Body of pancreas (tissue), 4 donors: ENCODE measurements at regions not wholly inside any gene's neighbourhood (a gene's known extent, or its start where the extent isn't known, plus 50 kb on each side); places are given as distances from the start of the nearest gene placed in this dataset.
A peak's percentile ranks its signal among the peaks of the same experiment; 100 is the strongest.

Experiments used
- ATAC-seq: fragments of 150-250 bp; one replicate; pipeline ENCODE4 v1.9.1; 2016
- DNase-seq, 4 donors: peaks; one replicate each; pipeline ENCODE4 v3.0.0-alpha.2; 2019
- H3K27ac ChIP-seq, 4 donors: fragments of 200-600 bp; sonication (generic); 1 replicate in 3 of 4; 2 replicates in 1 of 4; pipeline versions ENCODE4 v1.5.1 to v1.6.1; 2016 to 2019; ENCODE audit warnings: mild to moderate bottlenecking in 1 of 4, mixed read lengths in 1 of 4, moderate library complexity in 1 of 4
- H3K27me3 ChIP-seq, 2 donors: fragments of 200-600 bp; sonication (generic); one replicate each; pipeline ENCODE4 v1.6.0; 2016; ENCODE audit warnings: mild to moderate bottlenecking in 1 of 2
- H3K36me3 ChIP-seq, 2 donors: fragments of 200-600 bp; sonication (generic); replicated peaks in 1 of 2; 2 replicates each; pipeline ENCODE4 v1.5.1; 2016; ENCODE audit warnings: low read depth in 2 of 2; ENCODE audit not compliant: insufficient read depth in 1 of 2
- H3K4me1 ChIP-seq: fragments of 200-600 bp; sonication (generic); one replicate; pipeline ENCODE4 v1.6.0; 2016
- H3K4me3 ChIP-seq, 2 donors: fragments of 200-600 bp; sonication (generic); 1 replicate in 1 of 2; 2 replicates in 1 of 2; pipeline ENCODE4 v1.5.1; 2016 to 2019
- H3K9me3 ChIP-seq, 3 donors: fragments of 200-600 bp; sonication (generic); 1 replicate in 2 of 3; 2 replicates in 1 of 3; pipeline ENCODE4 v1.5.1; 2016
- POLR2A ChIP-seq, 3 donors: fragments of 450-650 bp; IDR thresholded peaks; one replicate each; pipeline ENCODE4 v1.6.1; 2016; ENCODE audit warnings: antibody characterized with exemption in 3 of 3, mild to moderate bottlenecking in 2 of 3
- whole genome bisulfite sequencing, 2 donors: methylation state at CpG; one replicate each; pipeline ENCODE4 v1.1.5; 2017; 5-methylcytosine and 5-hydroxymethylcytosine counted together
- intact Hi-C: fragments of 100-400 bp; cut with DNase I; formaldehyde crosslinking; loops from one replicate; pipeline ENCODE4 v1.15.1; 2023
- TF ChIP-seq, protein P1 (sequence below), 7 experiments: fragments of 450-650 bp in 4 of 7; fragments of 200-600 bp in 3 of 7; sonication (generic) in 3 of 7; IDR thresholded peaks; one replicate each; pipeline ENCODE4 v1.5.1; 2016 to 2019; ENCODE audit warnings: antibody characterized with exemption in 7 of 7

DNA sequence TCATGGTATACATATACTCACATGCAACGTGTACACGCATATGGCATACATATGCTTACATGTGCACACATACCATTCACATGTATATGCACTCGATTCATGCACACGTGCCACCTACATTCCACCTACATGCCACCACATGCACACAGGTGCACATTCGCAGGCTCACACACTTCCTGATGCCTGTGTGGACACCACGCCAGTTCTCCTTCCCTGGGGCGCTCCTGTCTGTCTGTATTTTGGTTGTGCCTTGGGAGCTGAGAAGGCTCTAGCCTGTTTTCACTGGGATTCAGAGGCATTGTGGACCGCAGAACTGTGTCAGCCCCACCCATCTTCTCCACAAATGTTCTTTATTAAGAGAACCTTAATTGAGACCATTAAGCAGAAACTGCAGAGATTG, 96.6 kb upstream of the CTDP1 start:
- no peaks in the 10 kb centered on the region for H3K9me3 ChIP-seq
- WGBS, 2 donors: 87% methylated on average over 8 of the region's 8 CpGs
- ATAC-seq: no peak
- no peak overlapping the region for H3K4me3 ChIP-seq
- no peak for TF ChIP-seq POLR2A (IDR thresholded peaks at IDR 0.05)
- TF ChIP-seq, protein P1, sequence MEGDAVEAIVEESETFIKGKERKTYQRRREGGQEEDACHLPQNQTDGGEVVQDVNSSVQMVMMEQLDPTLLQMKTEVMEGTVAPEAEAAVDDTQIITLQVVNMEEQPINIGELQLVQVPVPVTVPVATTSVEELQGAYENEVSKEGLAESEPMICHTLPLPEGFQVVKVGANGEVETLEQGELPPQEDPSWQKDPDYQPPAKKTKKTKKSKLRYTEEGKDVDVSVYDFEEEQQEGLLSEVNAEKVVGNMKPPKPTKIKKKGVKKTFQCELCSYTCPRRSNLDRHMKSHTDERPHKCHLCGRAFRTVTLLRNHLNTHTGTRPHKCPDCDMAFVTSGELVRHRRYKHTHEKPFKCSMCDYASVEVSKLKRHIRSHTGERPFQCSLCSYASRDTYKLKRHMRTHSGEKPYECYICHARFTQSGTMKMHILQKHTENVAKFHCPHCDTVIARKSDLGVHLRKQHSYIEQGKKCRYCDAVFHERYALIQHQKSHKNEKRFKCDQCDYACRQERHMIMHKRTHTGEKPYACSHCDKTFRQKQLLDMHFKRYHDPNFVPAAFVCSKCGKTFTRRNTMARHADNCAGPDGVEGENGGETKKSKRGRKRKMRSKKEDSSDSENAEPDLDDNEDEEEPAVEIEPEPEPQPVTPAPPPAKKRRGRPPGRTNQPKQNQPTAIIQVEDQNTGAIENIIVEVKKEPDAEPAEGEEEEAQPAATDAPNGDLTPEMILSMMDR (IDR thresholded peaks at IDR 0.05): no peak
- intact Hi-C loops: no loop called here
- no peaks in the 10 kb centered on the region for H3K27me3 ChIP-seq
- H3K27ac ChIP-seq: no peak overlapping the region
- peak in 2 of 4 donors; percentile 0 to 2 for DNase-seq
- no peaks in the 10 kb centered on the region for H3K36me3 ChIP-seq
- H3K4me1 ChIP-seq: peaks cover 12% of the 10 kb centered on the region

DNA sequence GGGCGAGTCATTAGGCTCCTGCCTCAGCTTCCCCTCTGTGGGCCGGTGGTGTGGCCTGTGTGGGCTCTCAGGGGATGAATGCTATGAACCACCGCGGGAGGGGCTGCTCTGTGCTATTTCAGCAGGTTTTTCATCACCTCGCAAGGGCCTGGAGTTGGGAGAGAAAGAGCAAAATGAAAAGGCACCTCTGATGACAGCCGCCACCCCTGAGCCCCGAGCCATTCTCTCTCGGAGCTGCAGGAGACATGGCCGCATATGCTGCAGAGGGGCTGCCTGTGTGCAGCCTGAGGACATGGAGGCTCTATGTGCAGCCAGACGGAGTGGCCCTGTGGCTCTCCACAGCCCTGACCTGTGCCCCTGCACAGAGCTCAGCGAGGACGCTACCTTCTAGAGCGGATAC, 96.2 kb upstream of the CTDP1 start:
- no peak overlapping the region for H3K4me3 ChIP-seq
- peaks cover 10% of the 10 kb centered on the region for H3K4me1 ChIP-seq
- 84 to 86% methylated on average over 13 of the region's 13 CpGs for WGBS, 2 donors
- no peaks in the 10 kb centered on the region for H3K27me3 ChIP-seq
- ATAC-seq (no peak), DNase-seq (peak in 1 of 4 donors; percentile 2)
- TF ChIP-seq, protein P1 (IDR thresholded peaks at IDR 0.05): no peak
- TF ChIP-seq POLR2A (IDR thresholded peaks at IDR 0.05): no peak
- intact Hi-C loops: no loop called here
- no peak overlapping the region for H3K27ac ChIP-seq
- no peaks in the 10 kb centered on the region for H3K9me3 ChIP-seq
- H3K36me3 ChIP-seq: no peaks in the 10 kb centered on the region

GRCh38 chr18:79583984-79584401, 95.6 kb upstream of the CTDP1 start:
- ATAC-seq (no peak), DNase-seq (peak in 1 of 4 donors; percentile 8)
- no peaks in the 10 kb centered on the region for H3K36me3 ChIP-seq
- 50 to 94% methylated on average over 3 to 6 of the region's 15 CpGs for WGBS, 2 donors
- H3K4me3 ChIP-seq: no peak overlapping the region
- no peaks in the 10 kb centered on the region for H3K9me3 ChIP-seq
- H3K4me1 ChIP-seq: peaks cover 8% of the 10 kb centered on the region
- TF ChIP-seq, protein P1 (IDR thresholded peaks at IDR 0.05): no peak
- no peak for TF ChIP-seq POLR2A (IDR thresholded peaks at IDR 0.05)
- H3K27ac ChIP-seq: no peak overlapping the region
- H3K27me3 ChIP-seq: no peaks in the 10 kb centered on the region
- intact Hi-C loops: no loop called here

- Histone ChIP-seq H3K4me1 (peaks cover 12% of the 10 kb centered on the region), H3K27me3 (no peaks in the 10 kb centered on the region), H3K9me3 (no peaks in the 10 kb centered on the region), H3K27ac (no peak overlapping the region), H3K4me3 (no peak overlapping the region), H3K36me3 (no peaks in the 10 kb centered on the region)
- intact Hi-C loops: no loop called here
- DNase-seq (peak in 2 of 4 donors; percentile 2 to 8), ATAC-seq (no peak)
- WGBS, 2 donors: 65 to 83% methylated on average over 12 to 19 of the region's 20 CpGs
- no peak for TF ChIP-seq POLR2A (IDR thresholded peaks at IDR 0.05)
- TF ChIP-seq, protein P1 (IDR thresholded peaks at IDR 0.05): no peak
These were observed 94.9 kb upstream of the CTDP1 start for GRCh38 chr18:79584491-79585394.
